IMR-90 (cell line): ENCODE measurements at regions not wholly inside any gene's neighbourhood (a gene's known extent, or its start where the extent isn't known, plus 50 kb on each side); places are given as distances from the start of the nearest gene placed in this dataset.
"Not testable (repeated sequence)": the region's sequence is repeated elsewhere in the genome, so short reads cannot be mapped to it uniquely, and the experiment has no call there.

Source experiments
- CHD1 ChIP-seq: IDR thresholded peaks from 2 replicates; pipeline ENCODE4 v1.6.1; 2012; ENCODE audit warnings: low read depth, low read length, improper control_type of control experiment
- CTCF ChIP-seq: conservative IDR thresholded peaks from 2 replicates; pipeline ENCODE4 v1.5.1; 2012; ENCODE audit warnings: mild to moderate bottlenecking, low read depth, low read length, improper control_type of control experiment
- ELK1 ChIP-seq: fragments of 150-350 bp; IDR thresholded peaks from 2 replicates; pipeline ENCODE4 v1.6.1; 2016; ENCODE audit warnings: low read depth, mild to moderate bottlenecking, low read length, moderate library complexity, borderline replicate concordance
- MAFK ChIP-seq: IDR thresholded peaks from 2 replicates; pipeline ENCODE4 v1.6.1; 2012; ENCODE audit warnings: low read depth, low read length, improper control_type of control experiment
- NFE2L2 ChIP-seq: fragments of 150-350 bp; IDR thresholded peaks from 2 replicates; pipeline ENCODE4 v1.6.1; 2016; ENCODE audit warnings: low read depth, mild to moderate bottlenecking, low read length
- POLR2A ChIP-seq: IDR thresholded peaks from 2 replicates; pipeline ENCODE4 v1.6.1; 2012; ENCODE audit warnings: mild to moderate bottlenecking, low read depth, low read length
- RAD21 ChIP-seq: IDR thresholded peaks from 2 replicates; pipeline ENCODE4 v1.6.1; 2012; ENCODE audit warnings: low read length, improper control_type of control experiment
- RFX5 ChIP-seq: IDR thresholded peaks from 2 replicates; pipeline ENCODE4 v1.8.0; 2012; ENCODE audit warnings: low read depth, mild to moderate bottlenecking, low read length, moderate library complexity

- TF ChIP-seq POLR2A, ELK1, CTCF, RFX5, NFE2L2, MAFK, CHD1, RAD21: not testable (repeated sequence)
Measured at GRCh38 chr22:16702318-16702870, 109.8 kb upstream of the CCT8L2 start.
